ENCODE measurements at regions not wholly inside any gene's neighbourhood (a gene's known extent, or its start where the extent isn't known, plus 50 kb on each side); places are given as distances from the start of the nearest gene placed in this dataset.

- Histone ChIP-seq H3K4me1 (ENCODE audit: control insufficient read depth, extremely low read depth, insufficient read depth, low read length) (no peaks in the 10 kb centered on the region), H3K4me3 (replicated peaks in 1 of 3; ENCODE audit: insufficient read depth in 1 of 3, low read depth in 1 of 3, low read length in 3 of 3) (no peak overlapping the region), H4K20me1 (replicated peaks; ENCODE audit: control insufficient read depth, extremely low read depth, insufficient read depth, low read length) (no peaks in the 10 kb centered on the region), H3K9me1 (replicated peaks; ENCODE audit: control insufficient read depth, extremely low read depth, insufficient read depth, low read length) (no peaks in the 10 kb centered on the region), H3K36me3 (ENCODE audit: control insufficient read depth in 2 of 2, extremely low read depth in 1 of 2, insufficient read depth in 2 of 2, low read length in 2 of 2) (no peaks in the 10 kb centered on the region), H3K79me2 (ENCODE audit: control insufficient read depth, insufficient read depth, low read length) (no peaks in the 10 kb centered on the region), H3K27me3 (ENCODE audit: control insufficient read depth in 2 of 2, insufficient read depth in 2 of 2, low read length in 2 of 2) (no peaks in the 10 kb centered on the region), H3K4me2 (ENCODE audit: insufficient read depth, low read length) (no peak overlapping the region), H3K9ac (replicated peaks; ENCODE audit: extremely low read depth, insufficient read depth, low read length) (no peak overlapping the region), H2AFZ (ENCODE audit: low read depth, low read length) (no peak overlapping the region), H3K9me3 (replicated peaks; ENCODE audit: control insufficient read depth, insufficient read depth, low read length) (no peaks in the 10 kb centered on the region), H3K27ac (ENCODE audit: insufficient read depth, low read depth, low read length) (no peak overlapping the region)
- dilution Hi-C loops (cut with MboI; ENCODE audit: extremely low pct_ligation_motif_present, low sequenced_read_pairs): no loop called here
- FAIRE-seq (no peak), DNase-seq (ENCODE audit: low read depth, low spot score) (no peak)
- intact Hi-C loops (cut with micrococcal nuclease): no loop called here
- CTCF ChIA-PET: no interaction called here
- no peak for TF ChIP-seq MYC (IDR thresholded peaks at IDR 0.05; ENCODE audit: low read depth, low read length)
- TF ChIP-seq EZH2 (IDR thresholded peaks at IDR 0.05; ENCODE audit: borderline replicate concordance, low read depth, low read length, severe bottlenecking): no peak
- TF ChIP-seq GATA2 (IDR thresholded peaks at IDR 0.05; ENCODE audit: insufficient read depth, insufficient read length, low read depth, low read length): no peak
- no peak for TF ChIP-seq FOS (IDR thresholded peaks at IDR 0.05; ENCODE audit: borderline replicate concordance, insufficient read depth, low read length)
- TF ChIP-seq JUN (IDR thresholded peaks at IDR 0.05; ENCODE audit: borderline replicate concordance, insufficient read depth, insufficient read length, low read depth): no peak
- no peak for TF ChIP-seq POLR2A (IDR thresholded peaks at IDR 0.05; ENCODE audit: low read depth, low read length)
- TF ChIP-seq CTCF (IDR thresholded peaks at IDR 0.05; ENCODE audit: extremely low read depth in 1 of 2, insufficient read depth in 1 of 2, low read depth in 1 of 2, low read length in 2 of 2): no peak
- TF ChIP-seq MAX (IDR thresholded peaks at IDR 0.05; ENCODE audit: insufficient read depth, insufficient read length): no peak
- no peak for TF ChIP-seq POLR2AphosphoS5 (IDR thresholded peaks at IDR 0.05; ENCODE audit: insufficient read depth, low read depth, low read length)
- no TSS peak for BruUV-seq (replicated peaks)
- POLR2A ChIA-PET: no interaction called here
Observed at GRCh38 chrX:116226665-116227484, 56.3 kb downstream of the AGTR2 start.

Data from endothelial cell of umbilical vein (primary cell).